B cell (primary cell): ENCODE measurements at regions not wholly inside any gene's neighbourhood (a gene's known extent, or its start where the extent isn't known, plus 50 kb on each side); places are given as distances from the start of the nearest gene placed in this dataset.
A peak's percentile ranks its signal among the peaks of the same experiment; 100 is the strongest.

ENCODE experiments used
- ATAC-seq: fragments of 200-7000 bp; cut with Tn5 transposase; one replicate; pipeline ENCODE4 v1.10.0; 2021; ENCODE audit warnings: low read depth, mild to moderate bottlenecking, moderate number of reproducible peaks, moderate library complexity
- CTCF ChIA-PET: fragments of 350-600 bp; sonication (Branson Sonifier 250); formaldehyde crosslinking; loops from one replicate; lab custom pipeline; 2021; ENCODE audit warnings: antibody characterized with exemption, inconsistent platforms; lab: Charles Lee
- POLR2A ChIA-PET: fragments of 350-600 bp; sonication (Branson Sonifier 250); formaldehyde crosslinking; loops from one replicate; lab custom pipeline; 2021; ENCODE audit warnings: antibody characterized with exemption; lab: Charles Lee
- DNase-seq: peaks from one replicate; pipeline ENCODE4 v3.0.0; 2013
- H2AFZ ChIP-seq: 2 replicates; pipeline ENCODE4 v1.6.1; 2012; ENCODE audit warnings: mild to moderate bottlenecking, low read depth, low read length; ENCODE audit not compliant: insufficient read depth, poor library complexity, severe bottlenecking
- H3K27ac ChIP-seq, 2 donors: 1 replicate in 1 of 2; 2 replicates in 1 of 2; pipeline ENCODE4 v1.5.1; 2012 to 2013; ENCODE audit warnings: low read length in 2 of 2, mild to moderate bottlenecking in 2 of 2, moderate library complexity in 1 of 2
- H3K27me3 ChIP-seq, 4 experiments: fragments of 200-600 bp in 1 of 4; sonication (generic) in 1 of 4; replicated peaks in 1 of 4; 1 replicate in 2 of 4; 2 replicates in 2 of 4; pipeline versions ENCODE4 v1.6.1 to v1.7.0; 2013 to 2016; ENCODE audit warnings: low read length in 3 of 4, mild to moderate bottlenecking in 2 of 4, mixed read lengths in 1 of 4, moderate library complexity in 1 of 4; ENCODE audit not compliant: insufficient read depth in 4 of 4, control insufficient read depth in 3 of 4; ENCODE audit errors: control extremely low read depth in 1 of 4
- H3K36me3 ChIP-seq, 2 experiments: replicated peaks in 1 of 2; 1 replicate in 1 of 2; 2 replicates in 1 of 2; pipeline versions ENCODE4 v1.6.1 to v1.7.1; 2013; ENCODE audit warnings: low read length in 1 of 2; ENCODE audit not compliant: insufficient read depth in 2 of 2, control insufficient read depth in 1 of 2; ENCODE audit errors: control extremely low read depth in 1 of 2, extremely low read depth in 1 of 2
- H3K4me1 ChIP-seq, 2 donors: fragments of 200-600 bp in 1 of 2; sonication (generic) in 1 of 2; 1 replicate in 1 of 2; 2 replicates in 1 of 2; pipeline versions ENCODE4 v1.5.1 to v1.6.1; 2013 to 2017; ENCODE audit warnings: low read length in 2 of 2; ENCODE audit not compliant: control insufficient read depth in 2 of 2, insufficient read depth in 2 of 2
- H3K4me2 ChIP-seq: replicated peaks from 2 replicates; pipeline ENCODE3; 2012; ENCODE audit warnings: mild to moderate bottlenecking, low read depth, low read length; ENCODE audit not compliant: poor library complexity, severe bottlenecking
- H3K4me3 ChIP-seq, 5 experiments: fragments of 200-600 bp in 1 of 5; sonication (generic) in 1 of 5; 1 replicate in 3 of 5; 2 replicates in 2 of 5; pipeline versions ENCODE4 v1.5.1 to v1.7.0; 2011 to 2016; ENCODE audit warnings: low read length in 4 of 5, mild to moderate bottlenecking in 4 of 5, low read depth in 2 of 5, control low read depth in 1 of 5, moderate library complexity in 1 of 5; ENCODE audit not compliant: insufficient read depth in 1 of 5; ENCODE audit errors: control extremely low read depth in 1 of 5, extremely low read depth in 1 of 5
- H3K79me2 ChIP-seq: fragments of 200-600 bp; sonication (generic); one replicate; pipeline ENCODE4 v1.6.0; 2016; ENCODE audit warnings: low read length; ENCODE audit not compliant: control insufficient read depth, insufficient read depth
- H3K9ac ChIP-seq: fragments of 200-600 bp; sonication (generic); 2 replicates; pipeline ENCODE4 v1.6.1; 2017; ENCODE audit warnings: mild to moderate bottlenecking, low read length, moderate library complexity
- H3K9me3 ChIP-seq, 3 donors: one replicate each; pipeline versions ENCODE4 v1.6.1 to v1.7.1; 2013; ENCODE audit warnings: low read length in 2 of 3; ENCODE audit not compliant: control insufficient read depth in 2 of 3, insufficient read depth in 1 of 3; ENCODE audit errors: control extremely low read depth in 1 of 3
- H4K20me1 ChIP-seq: 2 replicates; pipeline ENCODE4 v1.6.0; 2012; ENCODE audit warnings: mild to moderate bottlenecking, low read length; ENCODE audit not compliant: insufficient read depth, control insufficient read depth, poor library complexity, severe bottlenecking
- H3K27ac Mint-ChIP-seq: one replicate; pipeline ENCODE4 v1.8.0; 2021; ENCODE audit warnings: mixed read lengths
- H3K27me3 Mint-ChIP-seq: one replicate; pipeline ENCODE4 v1.8.0; 2021; ENCODE audit warnings: mixed read lengths
- H3K4me1 Mint-ChIP-seq: one replicate; pipeline ENCODE4 v1.8.0; 2021; ENCODE audit warnings: mixed read lengths
- H3K4me3 Mint-ChIP-seq: one replicate; pipeline ENCODE4 v1.8.0; 2021; ENCODE audit warnings: mixed read lengths
- H3K9me3 Mint-ChIP-seq: one replicate; pipeline ENCODE4 v1.8.0; 2022; ENCODE audit warnings: mixed read lengths; ENCODE audit not compliant: insufficient read depth
- EZH2 ChIP-seq: IDR thresholded peaks from 2 replicates; pipeline ENCODE4 v1.6.1; 2012; ENCODE audit warnings: borderline replicate concordance, low read depth, mild to moderate bottlenecking, moderate library complexity, low read length; ENCODE audit not compliant: insufficient read depth, poor library complexity, severe bottlenecking
- WGBS: methylation state at CpG from one replicate; pipeline ENCODE4 v1.1.5; 2013; ENCODE audit warnings: missing lambda C conversion rate; ENCODE audit not compliant: insufficient coverage; 5-methylcytosine and 5-hydroxymethylcytosine counted together
- intact Hi-C: fragments of 100-400 bp; cut with micrococcal nuclease; formaldehyde crosslinking; loops from one replicate; pipeline ENCODE4 v1.10.0; 2022
- TF ChIP-seq, protein P1 (sequence below): fragments of 200-600 bp; IDR thresholded peaks from one replicate; pipeline ENCODE4 v1.8.0; 2022; ENCODE audit warnings: antibody characterized with exemption, mild to moderate bottlenecking

DNA sequence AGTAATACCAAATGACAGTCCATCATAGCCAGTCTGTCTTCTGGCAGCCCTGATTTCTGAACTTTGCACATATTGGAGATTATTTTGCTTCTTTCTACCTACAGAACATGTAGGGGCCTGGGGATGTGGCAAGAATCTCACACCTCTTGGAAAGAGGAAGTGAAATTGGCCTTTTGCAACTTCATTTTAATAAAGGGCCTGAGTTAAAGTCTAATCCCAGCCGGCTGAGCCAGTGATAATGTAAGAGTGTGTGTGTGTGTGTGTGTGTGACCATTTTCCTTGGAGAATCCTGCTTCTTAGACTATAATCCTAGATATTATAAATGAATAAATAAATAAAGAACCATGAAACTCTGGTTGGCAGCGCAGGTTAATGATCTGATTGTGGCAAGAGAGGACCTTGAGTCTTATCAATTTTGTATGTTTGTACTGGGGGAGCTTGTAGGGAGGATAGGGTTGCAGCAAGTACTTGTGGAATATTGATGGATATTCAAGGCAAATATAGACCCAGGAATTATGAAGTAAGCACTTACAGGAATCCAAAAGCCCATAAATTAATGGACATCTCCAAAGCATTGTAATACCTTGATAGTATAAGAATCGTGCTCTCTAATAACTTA lies 233.2 kb upstream of the AMIGO2 start:
- TF ChIP-seq EZH2 = no peak
- TF ChIP-seq, protein P1, sequence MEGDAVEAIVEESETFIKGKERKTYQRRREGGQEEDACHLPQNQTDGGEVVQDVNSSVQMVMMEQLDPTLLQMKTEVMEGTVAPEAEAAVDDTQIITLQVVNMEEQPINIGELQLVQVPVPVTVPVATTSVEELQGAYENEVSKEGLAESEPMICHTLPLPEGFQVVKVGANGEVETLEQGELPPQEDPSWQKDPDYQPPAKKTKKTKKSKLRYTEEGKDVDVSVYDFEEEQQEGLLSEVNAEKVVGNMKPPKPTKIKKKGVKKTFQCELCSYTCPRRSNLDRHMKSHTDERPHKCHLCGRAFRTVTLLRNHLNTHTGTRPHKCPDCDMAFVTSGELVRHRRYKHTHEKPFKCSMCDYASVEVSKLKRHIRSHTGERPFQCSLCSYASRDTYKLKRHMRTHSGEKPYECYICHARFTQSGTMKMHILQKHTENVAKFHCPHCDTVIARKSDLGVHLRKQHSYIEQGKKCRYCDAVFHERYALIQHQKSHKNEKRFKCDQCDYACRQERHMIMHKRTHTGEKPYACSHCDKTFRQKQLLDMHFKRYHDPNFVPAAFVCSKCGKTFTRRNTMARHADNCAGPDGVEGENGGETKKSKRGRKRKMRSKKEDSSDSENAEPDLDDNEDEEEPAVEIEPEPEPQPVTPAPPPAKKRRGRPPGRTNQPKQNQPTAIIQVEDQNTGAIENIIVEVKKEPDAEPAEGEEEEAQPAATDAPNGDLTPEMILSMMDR = no peak
- H3K4me2 ChIP-seq = peak overlapping the region; percentile 48
- peaks cover 51 to 65% of the 10 kb centered on the region in 2 donors for H3K4me1 ChIP-seq
- CTCF ChIA-PET = interaction anchor here (1.0 to 3.7 kb wide), 7 partner anchors 44 to 339 kb away, joined by 3 to 32 read pairs (median 4); partner anchors contain the start of genes AMIGO2 and PCED1B
- Mint-ChIP-seq H3K4me1 (peaks cover 63% of the 10 kb centered on the region), H3K27me3 (no peaks in the 10 kb centered on the region), H3K9me3 (no peaks in the 10 kb centered on the region), H3K4me3 (peak overlapping the region; percentile 17), H3K27ac (peak overlapping the region; percentile 68)
- no peaks in the 10 kb centered on the region for H3K36me3 ChIP-seq
- peak overlapping the region in 1 of 5 experiments; percentile 0 for H3K4me3 ChIP-seq
- no CpG with 5 or more reads among the region's 3 CpGs for WGBS
- DNase-seq (peak; percentile 78), ATAC-seq (peak; percentile 79)
- no peaks in the 10 kb centered on the region for H3K27me3 ChIP-seq
- H3K9ac ChIP-seq = no peak overlapping the region
- no peak overlapping the region for H2AFZ ChIP-seq
- H3K79me2 ChIP-seq = peaks cover 12% of the 10 kb centered on the region
- H4K20me1 ChIP-seq = no peaks in the 10 kb centered on the region
- peak overlapping the region; percentile 40 to 61 for H3K27ac ChIP-seq
- intact Hi-C loops = loop anchor here (1.0 kb wide), 1 partner anchor 43 kb away; no protein-coding TSS in a partner anchor
- H3K9me3 ChIP-seq = peaks cover 0 to 3% (median 0%) of the 10 kb centered on the region in 3 donors
- POLR2A ChIA-PET = interaction anchor here (1.0 to 1.1 kb wide), 2 partner anchors 33 to 48 kb away, joined by 3 read pairs; no protein-coding TSS in a partner anchor

DNA sequence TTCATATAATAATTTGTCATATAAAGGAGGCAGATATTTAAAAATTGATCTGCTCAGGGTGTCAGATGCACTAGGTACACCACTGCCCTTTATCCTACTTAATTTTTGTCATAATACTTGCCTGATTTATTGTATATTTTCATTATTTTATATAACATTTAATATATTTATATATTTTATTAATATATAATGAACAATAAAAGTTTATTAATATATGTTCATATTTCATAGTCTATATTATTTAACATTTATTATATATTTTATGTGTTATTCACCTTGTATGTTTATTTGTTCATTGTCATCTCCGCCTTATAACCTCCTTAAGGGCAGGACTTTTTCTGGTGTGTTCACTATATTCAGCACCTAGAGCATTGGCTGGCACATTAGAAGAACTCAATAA lies 232.4 kb upstream of the AMIGO2 start:
- Histone ChIP-seq H3K36me3 (no peaks in the 10 kb centered on the region), H3K27me3 (no peaks in the 10 kb centered on the region), H3K9ac (no peak overlapping the region), H3K4me3 (no peak overlapping the region), H3K27ac (peak overlapping the region; percentile 22 to 61), H3K4me2 (peak overlapping the region; percentile 48), H3K9me3 (no peaks in the 10 kb centered on the region), H3K79me2 (peaks cover 13% of the 10 kb centered on the region), H2AFZ (no peak overlapping the region), H4K20me1 (no peaks in the 10 kb centered on the region), H3K4me1 (peaks cover 47 to 57% of the 10 kb centered on the region in 2 donors)
- Mint-ChIP-seq H3K9me3 (no peaks in the 10 kb centered on the region), H3K27me3 (no peaks in the 10 kb centered on the region), H3K27ac (peak overlapping the region; percentile 68), H3K4me3 (no peak overlapping the region), H3K4me1 (peaks cover 62% of the 10 kb centered on the region)
- no CpG with 5 or more reads among the region's 1 CpG for WGBS
- CTCF ChIA-PET = interaction anchor here (0.5 to 3.7 kb wide), 7 partner anchors 49 to 339 kb away, joined by 3 to 32 read pairs (median 4); partner anchors contain the start of genes AMIGO2 and PCED1B
- DNase-seq (no peak), ATAC-seq (no peak)
- POLR2A ChIA-PET = interaction anchor here (1.1 kb wide), 1 partner anchor 49 kb away, joined by 3 read pairs; no protein-coding TSS in a partner anchor
- TF ChIP-seq, protein P1 = no peak
- no peak for TF ChIP-seq EZH2
- intact Hi-C loops = no loop called here
